ENCODE measurements at regions not wholly inside any gene's neighbourhood (a gene's known extent, or its start where the extent isn't known, plus 50 kb on each side); places are given as distances from the start of the nearest gene placed in this dataset.
"Not testable (repeated sequence)": the region's sequence is repeated elsewhere in the genome, so short reads cannot be mapped to it uniquely, and the experiment has no call there.

- no peak for DNase-seq
Measured at GRCh38 chr14:65153101-65153500, 50.8 kb upstream of the MAX start.

- no peak for DNase-seq
Measured at GRCh38 chr14:65156568-65157366, 54.5 kb upstream of the MAX start.

- no peak for DNase-seq
Measured at GRCh38 chr14:65159281-65160062, 57.2 kb upstream of the MAX start.

- no peak for DNase-seq
Measured at GRCh38 chr14:65160091-65160490, 57.8 kb upstream of the MAX start.

- DNase-seq: no peak
Measured at GRCh38 chr14:65162031-65162430, 59.7 kb upstream of the MAX start.

GRCh38 chr14:65164068-65164824, 61.9 kb upstream of the MAX start:
- peak; percentile 62 for DNase-seq

- DNase-seq: no peak
Measured at GRCh38 chr14:65164825-65165135, 62.5 kb upstream of the MAX start.

- peak; percentile 32 for DNase-seq
Measured at GRCh38 chr14:65167072-65167645, 64.8 kb upstream of the MAX start.

GRCh38 chr14:65168840-65169239, 66.5 kb upstream of the MAX start:
- no peak for DNase-seq

GRCh38 chr14:65169351-65169750, 67.0 kb upstream of the MAX start:
- peak; percentile 6 for DNase-seq

GRCh38 chr14:65170318-65170717, 68.0 kb upstream of the MAX start:
- DNase-seq: no peak

GRCh38 chr14:65170768-65171507, 68.6 kb upstream of the MAX start:
- peak; percentile 79 for DNase-seq

- DNase-seq: no peak
Measured at GRCh38 chr14:65173973-65174693, 71.8 kb upstream of the MAX start.

GRCh38 chr14:65174783-65175182, 72.5 kb upstream of the MAX start:
- DNase-seq: no peak

- DNase-seq: no peak
Measured at GRCh38 chr14:65177551-65177950, 75.2 kb upstream of the MAX start.

- DNase-seq: not testable (repeated sequence)
Measured at GRCh38 chr14:65179231-65179630, 76.9 kb upstream of the MAX start.

GRCh38 chr14:65179918-65180724, 77.8 kb upstream of the MAX start:
- DNase-seq: peak; percentile 41

- DNase-seq: no peak
Measured at GRCh38 chr14:65180725-65181025, 78.4 kb upstream of the MAX start.

GRCh38 chr14:65184032-65184764, 81.9 kb upstream of the MAX start:
- DNase-seq: no peak

- DNase-seq: no peak
Measured at GRCh38 chr14:65185829-65186228, 83.5 kb upstream of the MAX start.

- no peak for DNase-seq
Measured at GRCh38 chr14:65186951-65187350, 84.6 kb upstream of the MAX start.
